Transverse colon (tissue), 4 donors: ENCODE measurements at regions not wholly inside any gene's neighbourhood (a gene's known extent, or its start where the extent isn't known, plus 50 kb on each side); places are given as distances from the start of the nearest gene placed in this dataset.

Experiments
- POLR2A ChIP-seq: fragments of 450-650 bp; IDR thresholded peaks from one replicate; pipeline ENCODE4 v1.6.1; 2016; ENCODE audit warnings: antibody characterized with exemption, mild to moderate bottlenecking, moderate library complexity
- POLR2AphosphoS5 ChIP-seq, 3 donors: sonication (generic); formaldehyde crosslinking; IDR thresholded peaks; one replicate each; pipeline ENCODE4 v1.6.1; 2016; ENCODE audit warnings: antibody characterized with exemption in 3 of 3
- TF ChIP-seq, protein P1 (sequence below), 5 experiments: fragments of 200-600 bp in 3 of 5; fragments of 450-650 bp in 2 of 5; sonication (generic) in 3 of 5; IDR thresholded peaks; 1 replicate in 2 of 5; 2 replicates in 3 of 5; pipeline ENCODE4 v1.5.1; 2016 to 2017; ENCODE audit warnings: antibody characterized with exemption in 5 of 5, inconsistent platforms in 3 of 5, mild to moderate bottlenecking in 2 of 5, moderate library complexity in 1 of 5

- TF ChIP-seq, protein P1, sequence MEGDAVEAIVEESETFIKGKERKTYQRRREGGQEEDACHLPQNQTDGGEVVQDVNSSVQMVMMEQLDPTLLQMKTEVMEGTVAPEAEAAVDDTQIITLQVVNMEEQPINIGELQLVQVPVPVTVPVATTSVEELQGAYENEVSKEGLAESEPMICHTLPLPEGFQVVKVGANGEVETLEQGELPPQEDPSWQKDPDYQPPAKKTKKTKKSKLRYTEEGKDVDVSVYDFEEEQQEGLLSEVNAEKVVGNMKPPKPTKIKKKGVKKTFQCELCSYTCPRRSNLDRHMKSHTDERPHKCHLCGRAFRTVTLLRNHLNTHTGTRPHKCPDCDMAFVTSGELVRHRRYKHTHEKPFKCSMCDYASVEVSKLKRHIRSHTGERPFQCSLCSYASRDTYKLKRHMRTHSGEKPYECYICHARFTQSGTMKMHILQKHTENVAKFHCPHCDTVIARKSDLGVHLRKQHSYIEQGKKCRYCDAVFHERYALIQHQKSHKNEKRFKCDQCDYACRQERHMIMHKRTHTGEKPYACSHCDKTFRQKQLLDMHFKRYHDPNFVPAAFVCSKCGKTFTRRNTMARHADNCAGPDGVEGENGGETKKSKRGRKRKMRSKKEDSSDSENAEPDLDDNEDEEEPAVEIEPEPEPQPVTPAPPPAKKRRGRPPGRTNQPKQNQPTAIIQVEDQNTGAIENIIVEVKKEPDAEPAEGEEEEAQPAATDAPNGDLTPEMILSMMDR (IDR thresholded peaks at IDR 0.05) = no peak
- TF ChIP-seq POLR2A = no peak
- no peak for TF ChIP-seq POLR2AphosphoS5 (IDR thresholded peaks at IDR 0.05)
Measured at GRCh38 chr10:78366663-78367411, 333.2 kb downstream of the RPS24 start.
